Dendritic cell treated with granulocyte-macrophage colony-stimulating factor and Interleukin-4, amounts not matched to agents 40 ng/mL and 50 ng/mL, for 4 days (primary cell): ENCODE measurements at regions not wholly inside any gene's neighbourhood (a gene's known extent, or its start where the extent isn't known, plus 50 kb on each side); places are given as distances from the start of the nearest gene placed in this dataset.

Source experiments
- H3K27ac Mint-ChIP-seq: one replicate; pipeline ENCODE4 v1.8.0; 2022; ENCODE audit warnings: mild to moderate bottlenecking, mixed read lengths
- H3K27me3 Mint-ChIP-seq: one replicate; pipeline ENCODE4 v1.8.0; 2022; ENCODE audit warnings: mild to moderate bottlenecking, mixed read lengths
- H3K36me3 Mint-ChIP-seq: one replicate; pipeline ENCODE4 v1.8.0; 2022; ENCODE audit warnings: low read depth, mixed read lengths
- H3K4me1 Mint-ChIP-seq: one replicate; pipeline ENCODE4 v1.8.0; 2022; ENCODE audit warnings: low read depth, mixed read lengths
- H3K4me3 Mint-ChIP-seq: one replicate; pipeline ENCODE4 v1.8.0; 2022; ENCODE audit warnings: mild to moderate bottlenecking, moderate library complexity, mixed read lengths
- H3K9me3 Mint-ChIP-seq: one replicate; pipeline ENCODE4 v1.8.0; 2022; ENCODE audit warnings: mixed read lengths
- intact Hi-C: fragments of 100-400 bp; cut with micrococcal nuclease; formaldehyde crosslinking; loops from one replicate; pipeline ENCODE4 v1.15.0; 2022

DNA sequence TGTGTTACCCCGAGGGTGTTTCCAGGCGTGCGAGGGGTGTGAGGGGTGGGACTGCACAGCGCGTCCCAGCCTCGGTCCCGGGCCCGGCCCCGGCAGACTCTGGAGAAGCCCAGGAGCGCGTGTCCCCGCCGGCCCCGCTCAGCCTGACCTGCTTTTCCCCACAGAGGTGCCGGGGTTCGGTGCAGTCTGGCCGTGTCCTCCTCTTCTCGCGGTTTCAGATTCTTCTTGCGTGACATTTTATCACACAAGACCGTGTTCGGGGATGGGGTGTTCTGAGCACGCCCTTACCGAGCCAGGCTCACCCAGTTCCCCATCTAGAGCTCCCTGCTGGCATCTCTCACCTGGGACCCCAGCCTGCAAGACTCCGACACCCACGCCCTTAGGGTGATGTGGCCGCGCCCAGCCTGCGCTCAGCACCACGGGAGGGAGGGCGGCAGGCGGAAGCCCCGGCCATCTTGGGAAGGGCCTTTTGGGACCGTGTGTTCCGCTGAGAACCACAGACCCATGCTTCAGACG is 775.6 kb downstream of the BRD1 start:
- Mint-ChIP-seq H3K36me3 (no peaks in the 10 kb centered on the region), H3K4me3 (peak overlapping the region; percentile 70), H3K27ac (no peak overlapping the region), H3K4me1 (no peaks in the 10 kb centered on the region), H3K27me3 (peaks cover 2% of the 10 kb centered on the region), H3K9me3 (no peaks in the 10 kb centered on the region)
- intact Hi-C loops, result no loop called here

- Mint-ChIP-seq H3K9me3 (no peaks in the 10 kb centered on the region), H3K4me1 (no peaks in the 10 kb centered on the region), H3K4me3 (peak overlapping the region; percentile 70), H3K27me3 (peaks cover 2% of the 10 kb centered on the region), H3K27ac (no peak overlapping the region), H3K36me3 (no peaks in the 10 kb centered on the region)
- intact Hi-C loops, result no loop called here
Measured at GRCh38 chr22:49051491-49052022, 776.1 kb downstream of the BRD1 start.

- H3K4me3 Mint-ChIP-seq, result no peak overlapping the region
- intact Hi-C loops, result no loop called here
- H3K4me1 Mint-ChIP-seq, result no peaks in the 10 kb centered on the region
- H3K27me3 Mint-ChIP-seq, result peaks cover 2% of the 10 kb centered on the region
- H3K36me3 Mint-ChIP-seq, result no peaks in the 10 kb centered on the region
- no peaks in the 10 kb centered on the region for H3K9me3 Mint-ChIP-seq
- H3K27ac Mint-ChIP-seq, result no peak overlapping the region
Measured at GRCh38 chr22:49049691-49050090, 778.0 kb downstream of the BRD1 start.

DNA sequence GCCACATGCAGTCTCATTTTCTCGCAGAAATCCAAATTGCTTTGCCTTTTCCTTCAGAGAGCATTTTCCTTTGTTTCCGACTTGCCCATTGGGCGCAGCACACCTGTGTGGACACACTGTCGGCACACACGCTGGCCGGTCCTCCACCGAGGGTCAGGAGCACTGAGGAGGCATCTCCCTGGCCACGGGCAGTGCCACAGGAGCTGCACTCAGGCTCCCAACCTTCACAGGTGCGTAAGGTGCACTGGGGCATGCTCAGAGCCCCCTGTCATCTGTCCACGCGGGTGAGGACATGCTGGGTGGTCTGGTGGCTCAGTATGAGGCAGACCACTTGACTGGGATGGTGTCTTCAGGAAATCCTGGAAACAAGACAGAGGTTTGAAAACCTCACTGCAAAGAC is 779.1 kb downstream of the BRD1 start:
- Mint-ChIP-seq H3K4me3 (no peak overlapping the region), H3K36me3 (no peaks in the 10 kb centered on the region), H3K4me1 (no peaks in the 10 kb centered on the region), H3K27ac (no peak overlapping the region), H3K9me3 (no peaks in the 10 kb centered on the region), H3K27me3 (peaks cover 2% of the 10 kb centered on the region)
- intact Hi-C loops, result no loop called here

DNA sequence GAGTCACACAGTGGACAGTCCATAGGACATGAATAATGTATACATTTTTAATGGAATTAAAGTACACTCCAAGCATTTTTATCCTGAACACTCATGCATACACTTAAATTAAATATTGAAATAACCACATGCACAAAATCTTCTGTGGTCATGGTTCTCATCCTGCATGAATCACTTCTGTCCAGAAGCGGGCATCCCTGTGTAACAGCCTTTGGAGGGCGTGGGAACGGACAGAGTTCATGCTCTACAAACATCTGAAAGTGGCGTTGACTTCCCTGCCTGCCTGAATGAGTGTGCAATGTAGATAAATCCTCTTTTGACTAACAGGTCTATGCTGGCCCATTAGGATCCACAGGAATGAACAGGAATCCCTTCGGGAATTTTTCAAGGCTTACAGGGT is 780.2 kb downstream of the BRD1 start:
- no peaks in the 10 kb centered on the region for H3K4me1 Mint-ChIP-seq
- intact Hi-C loops, result no loop called here
- H3K4me3 Mint-ChIP-seq, result no peak overlapping the region
- H3K27ac Mint-ChIP-seq, result no peak overlapping the region
- H3K36me3 Mint-ChIP-seq, result no peaks in the 10 kb centered on the region
- H3K27me3 Mint-ChIP-seq, result peaks cover 2% of the 10 kb centered on the region
- H3K9me3 Mint-ChIP-seq, result no peaks in the 10 kb centered on the region

GRCh38 chr22:49046546-49047361 is 780.9 kb downstream of the BRD1 start:
- H3K27ac Mint-ChIP-seq, result no peak overlapping the region
- no peaks in the 10 kb centered on the region for H3K4me1 Mint-ChIP-seq
- H3K9me3 Mint-ChIP-seq, result no peaks in the 10 kb centered on the region
- no peaks in the 10 kb centered on the region for H3K36me3 Mint-ChIP-seq
- intact Hi-C loops, result no loop called here
- H3K27me3 Mint-ChIP-seq, result no peaks in the 10 kb centered on the region
- H3K4me3 Mint-ChIP-seq, result no peak overlapping the region

DNA sequence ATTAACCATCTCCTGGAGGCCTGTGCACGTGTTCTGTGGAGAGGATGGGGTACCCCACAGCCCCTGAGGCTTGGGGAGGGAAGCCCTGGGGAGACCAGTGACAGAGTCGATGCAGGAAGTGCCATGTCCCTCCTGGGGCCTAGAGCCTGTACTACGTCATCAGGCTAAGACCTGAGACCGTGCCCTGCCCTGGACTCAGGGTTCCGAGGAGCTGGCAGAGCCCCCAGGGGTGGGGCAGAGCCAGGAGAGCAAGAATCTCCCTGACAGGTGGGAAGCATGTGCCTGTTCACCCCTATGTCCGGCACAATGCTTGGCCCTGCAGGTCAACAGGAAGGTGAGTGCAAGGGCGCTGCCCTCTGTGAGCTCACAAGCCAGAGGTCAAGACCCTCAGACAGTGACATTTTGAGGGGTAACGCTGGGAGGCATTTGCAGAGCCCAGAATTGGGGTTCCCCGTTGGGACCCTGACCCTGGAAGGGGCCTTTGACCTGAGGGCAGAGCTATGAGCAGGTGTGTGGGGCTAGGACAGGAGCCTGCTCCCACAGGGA is 781.6 kb downstream of the BRD1 start:
- no peaks in the 10 kb centered on the region for H3K9me3 Mint-ChIP-seq
- no peak overlapping the region for H3K27ac Mint-ChIP-seq
- no peaks in the 10 kb centered on the region for H3K4me1 Mint-ChIP-seq
- H3K4me3 Mint-ChIP-seq, result no peak overlapping the region
- no peaks in the 10 kb centered on the region for H3K27me3 Mint-ChIP-seq
- H3K36me3 Mint-ChIP-seq, result no peaks in the 10 kb centered on the region
- intact Hi-C loops, result no loop called here

DNA sequence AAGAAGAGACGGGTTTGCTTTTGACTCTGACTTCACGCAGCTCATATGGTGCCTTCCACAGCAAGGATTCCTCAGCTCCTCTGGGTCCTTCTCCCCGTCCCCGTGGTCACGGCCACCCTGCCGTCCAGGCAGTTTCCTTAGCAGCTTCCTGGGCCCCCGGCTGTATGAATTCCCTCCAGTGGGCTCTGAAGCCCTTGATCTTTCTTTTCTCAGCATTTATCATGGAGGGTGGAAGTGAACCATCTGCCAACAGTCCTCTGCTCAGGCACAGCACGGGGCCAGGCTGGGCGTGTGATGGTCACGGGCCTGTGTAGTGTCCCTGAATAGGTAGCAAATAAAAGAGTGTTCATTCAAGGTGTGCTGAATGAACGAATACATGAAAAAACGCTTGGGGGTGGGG is 782.4 kb downstream of the BRD1 start:
- no peaks in the 10 kb centered on the region for H3K9me3 Mint-ChIP-seq
- H3K4me3 Mint-ChIP-seq, result no peak overlapping the region
- no peaks in the 10 kb centered on the region for H3K4me1 Mint-ChIP-seq
- H3K36me3 Mint-ChIP-seq, result no peaks in the 10 kb centered on the region
- H3K27me3 Mint-ChIP-seq, result no peaks in the 10 kb centered on the region
- intact Hi-C loops, result no loop called here
- H3K27ac Mint-ChIP-seq, result no peak overlapping the region

DNA sequence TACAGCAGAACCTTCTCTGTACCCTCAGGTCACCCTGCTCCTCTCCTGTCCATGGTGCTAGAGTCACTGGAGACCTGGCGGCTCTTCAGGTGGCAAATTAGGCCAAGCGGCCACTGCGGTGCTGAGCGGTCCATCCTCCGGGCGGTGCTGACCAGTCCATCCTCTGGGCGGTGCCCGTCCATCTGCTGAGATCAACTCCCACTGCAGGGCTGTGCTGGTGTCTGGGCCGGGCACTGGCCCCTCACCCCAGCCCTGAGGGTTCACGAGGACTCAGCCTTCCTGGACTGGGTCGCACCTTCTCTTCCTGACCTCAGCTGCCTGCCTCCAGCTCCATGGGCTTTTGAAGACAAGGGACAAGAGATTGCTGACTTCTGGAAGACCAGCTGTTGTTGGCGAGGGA is 782.9 kb downstream of the BRD1 start:
- Mint-ChIP-seq H3K36me3 (no peaks in the 10 kb centered on the region), H3K27me3 (no peaks in the 10 kb centered on the region), H3K9me3 (no peaks in the 10 kb centered on the region), H3K4me1 (no peaks in the 10 kb centered on the region), H3K4me3 (no peak overlapping the region), H3K27ac (no peak overlapping the region)
- intact Hi-C loops, result no loop called here

DNA sequence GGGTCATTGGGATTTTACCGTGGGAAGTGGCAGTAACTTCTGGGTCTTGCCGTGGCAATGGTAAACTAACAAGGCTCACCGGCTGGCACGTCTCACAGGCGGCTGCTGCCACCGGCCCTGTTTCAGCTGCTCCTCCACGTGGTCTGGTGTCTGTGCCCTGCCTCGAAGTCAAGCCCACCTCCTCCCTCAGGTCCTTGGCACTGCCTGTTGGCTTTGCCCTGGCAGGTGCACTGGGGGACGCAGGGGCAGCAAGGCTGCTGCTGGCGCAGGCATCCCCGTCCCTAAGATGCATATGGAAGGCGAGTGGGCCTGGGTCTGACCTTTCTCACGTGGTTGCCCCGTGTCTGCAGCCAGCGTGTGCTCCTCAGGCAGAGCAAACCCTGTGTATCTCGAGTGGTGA is 783.6 kb downstream of the BRD1 start:
- Mint-ChIP-seq H3K9me3 (no peaks in the 10 kb centered on the region), H3K27me3 (no peaks in the 10 kb centered on the region), H3K27ac (no peak overlapping the region), H3K36me3 (no peaks in the 10 kb centered on the region), H3K4me1 (no peaks in the 10 kb centered on the region), H3K4me3 (no peak overlapping the region)
- intact Hi-C loops, result no loop called here

DNA sequence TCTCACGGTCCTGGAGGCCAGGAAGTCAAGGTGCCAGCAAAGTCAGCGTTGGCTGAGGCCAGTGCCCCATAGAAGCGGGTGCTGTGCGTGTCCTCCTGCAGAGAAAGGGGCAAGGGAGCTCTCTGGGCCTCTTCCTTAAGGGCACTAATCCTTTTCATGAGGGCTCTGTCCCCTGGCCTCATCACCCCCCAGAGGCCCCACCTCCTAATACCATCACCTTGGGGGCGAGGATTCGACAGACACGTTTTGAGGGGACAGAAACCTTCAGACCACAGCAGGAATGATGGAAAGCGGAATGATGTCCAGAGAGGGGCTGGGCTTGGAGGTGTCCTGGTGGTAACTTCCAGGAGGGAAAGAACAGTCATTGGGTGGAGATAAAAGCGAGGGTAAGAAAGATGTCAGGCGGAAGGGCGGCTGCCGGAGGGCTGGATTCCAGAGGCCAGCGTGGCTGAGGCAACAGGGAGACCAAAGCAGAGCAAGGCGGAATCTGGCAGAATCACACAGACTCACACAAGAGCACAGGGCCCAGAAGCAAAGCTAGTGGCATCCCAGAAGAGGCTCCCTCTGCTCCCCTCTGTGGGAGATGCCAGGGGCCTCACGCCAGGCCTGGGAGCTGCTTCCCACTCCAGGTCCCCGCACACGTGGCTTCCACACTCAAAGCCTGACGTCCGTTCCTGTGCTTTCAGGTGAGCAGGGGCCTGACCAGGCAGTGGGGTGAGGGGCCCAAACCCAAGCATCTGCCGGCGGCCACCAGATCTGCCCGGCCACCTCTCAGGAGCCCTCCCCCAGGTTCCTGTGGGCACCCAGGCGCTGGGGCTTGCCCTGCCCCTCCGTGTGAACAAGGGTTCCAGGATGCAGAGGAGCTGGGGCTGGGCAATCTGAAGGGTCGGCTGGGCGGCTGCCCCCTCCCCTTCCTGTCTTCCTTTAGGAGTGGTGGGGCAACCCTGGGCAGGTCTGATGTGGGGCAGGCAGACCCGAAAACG is 784.5 kb downstream of the BRD1 start:
- intact Hi-C loops, result no loop called here
- Mint-ChIP-seq H3K27ac (no peak overlapping the region), H3K4me1 (no peaks in the 10 kb centered on the region), H3K27me3 (no peaks in the 10 kb centered on the region), H3K9me3 (no peaks in the 10 kb centered on the region), H3K4me3 (no peak overlapping the region), H3K36me3 (no peaks in the 10 kb centered on the region)

GRCh38 chr22:49042066-49042465 is 785.6 kb downstream of the BRD1 start:
- H3K4me1 Mint-ChIP-seq, result no peaks in the 10 kb centered on the region
- intact Hi-C loops, result no loop called here
- no peak overlapping the region for H3K27ac Mint-ChIP-seq
- no peaks in the 10 kb centered on the region for H3K36me3 Mint-ChIP-seq
- no peaks in the 10 kb centered on the region for H3K9me3 Mint-ChIP-seq
- no peak overlapping the region for H3K4me3 Mint-ChIP-seq
- no peaks in the 10 kb centered on the region for H3K27me3 Mint-ChIP-seq

GRCh38 chr22:49040754-49041467 is 786.8 kb downstream of the BRD1 start:
- Mint-ChIP-seq H3K4me3 (no peak overlapping the region), H3K9me3 (no peaks in the 10 kb centered on the region), H3K27ac (no peak overlapping the region), H3K36me3 (no peaks in the 10 kb centered on the region), H3K4me1 (no peaks in the 10 kb centered on the region), H3K27me3 (no peaks in the 10 kb centered on the region)
- intact Hi-C loops, result no loop called here
